Activated naive CD4-positive, alpha-beta T cell treated with Interleukin-2 at 50 U/mL for 16 hours (primary cell): ENCODE measurements at regions not wholly inside any gene's neighbourhood (a gene's known extent, or its start where the extent isn't known, plus 50 kb on each side); places are given as distances from the start of the nearest gene placed in this dataset.

Experiments
- DNase-seq: peaks from one replicate; pipeline ENCODE4 v3.0.0-alpha.2; 2020

DNA sequence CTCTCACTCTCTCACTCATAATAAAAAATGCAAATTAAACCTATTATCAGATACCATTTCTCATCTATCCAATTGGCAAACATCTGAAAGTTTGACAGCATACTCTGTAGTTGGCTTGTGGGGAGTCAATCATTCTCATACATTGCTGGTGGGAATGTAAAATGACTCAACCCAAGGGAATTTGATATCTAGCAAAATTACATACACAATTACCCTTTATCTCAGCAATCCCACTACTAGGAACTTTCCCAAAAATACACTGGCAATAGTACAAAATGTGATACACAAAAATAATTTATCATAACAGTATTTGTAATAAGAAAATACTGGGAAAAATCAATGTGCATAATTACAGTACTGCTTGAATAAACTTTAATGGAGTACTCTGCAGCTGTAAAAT is 731.3 kb downstream of the DTWD2 start:
- no peak for DNase-seq

DNA sequence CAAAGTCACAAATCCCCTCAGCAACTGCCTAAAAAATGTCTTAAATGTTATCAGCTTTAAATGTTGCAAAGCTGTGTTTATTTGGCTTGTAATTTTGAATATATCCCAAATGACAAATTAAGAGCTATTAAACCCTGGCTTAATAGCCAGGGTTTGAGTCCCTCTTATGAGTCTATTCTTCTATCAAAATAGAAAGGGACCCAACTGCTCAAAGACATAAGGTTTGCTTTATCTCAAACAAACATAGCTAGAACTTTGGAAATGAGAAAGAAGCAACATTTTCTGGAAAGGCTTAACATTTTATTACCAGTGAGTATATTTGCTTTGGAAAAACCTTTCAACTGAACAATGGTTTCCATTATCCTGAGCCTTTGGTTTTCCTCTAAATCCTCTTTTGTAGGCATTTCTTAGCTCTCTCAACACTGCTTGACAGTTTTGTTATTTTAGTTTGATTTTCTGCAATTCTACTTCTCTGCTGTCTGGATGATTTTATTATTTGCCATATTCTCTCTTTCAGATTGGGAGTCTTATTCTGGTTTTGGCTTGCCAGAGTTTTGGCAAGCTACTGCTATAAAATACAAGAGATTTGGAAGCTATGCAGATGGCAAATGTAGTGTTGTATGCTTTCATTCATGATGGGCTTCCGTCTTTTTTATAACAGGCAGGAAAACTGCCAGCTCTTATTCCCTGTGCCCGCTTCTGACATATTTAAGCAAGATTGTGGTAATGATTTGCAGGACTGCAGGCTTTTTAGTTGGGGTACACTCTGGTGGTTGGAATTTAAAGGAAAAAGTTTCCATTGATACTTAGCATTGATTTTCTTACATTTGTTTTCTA is 734.9 kb downstream of the DTWD2 start:
- DNase-seq = no peak

DNA sequence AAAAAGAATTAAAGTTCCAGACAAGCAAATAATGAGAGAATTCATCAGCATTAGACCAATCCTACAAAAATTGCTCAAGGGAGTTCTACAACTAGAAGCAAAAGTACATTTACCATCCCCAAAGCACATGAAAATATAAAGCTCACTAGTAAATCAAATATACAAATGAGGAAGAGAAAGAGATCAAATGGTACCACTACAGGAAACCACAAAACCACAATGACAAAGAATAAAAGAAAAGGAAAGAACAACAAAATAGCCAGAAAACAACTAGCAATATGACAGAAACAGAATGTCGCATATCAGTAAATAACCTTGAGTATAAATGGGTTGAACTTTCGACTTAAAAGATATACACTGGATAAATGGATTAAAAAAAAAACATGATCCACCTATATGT is 739.0 kb downstream of the DTWD2 start:
- no peak for DNase-seq

DNA sequence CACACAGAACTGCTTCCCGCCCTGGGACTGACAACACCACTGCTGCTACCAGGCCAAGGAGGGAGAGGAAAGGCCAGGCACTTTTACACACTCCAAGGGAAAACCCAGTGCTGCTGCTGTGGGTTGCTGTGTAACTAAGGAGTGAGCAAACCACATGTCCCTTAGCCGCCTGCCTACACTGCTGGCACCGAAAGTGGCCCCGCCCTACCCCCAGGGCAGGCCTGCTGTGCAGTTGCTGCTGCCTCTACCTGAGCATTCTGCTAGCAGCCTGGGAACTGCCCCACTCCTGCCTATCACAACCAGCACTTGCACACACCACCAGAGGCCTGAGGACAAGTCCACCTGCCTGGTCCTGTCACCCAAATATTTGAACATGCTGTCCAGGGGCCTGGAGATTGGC is 740.9 kb downstream of the DTWD2 start:
- DNase-seq = no peak

DNA sequence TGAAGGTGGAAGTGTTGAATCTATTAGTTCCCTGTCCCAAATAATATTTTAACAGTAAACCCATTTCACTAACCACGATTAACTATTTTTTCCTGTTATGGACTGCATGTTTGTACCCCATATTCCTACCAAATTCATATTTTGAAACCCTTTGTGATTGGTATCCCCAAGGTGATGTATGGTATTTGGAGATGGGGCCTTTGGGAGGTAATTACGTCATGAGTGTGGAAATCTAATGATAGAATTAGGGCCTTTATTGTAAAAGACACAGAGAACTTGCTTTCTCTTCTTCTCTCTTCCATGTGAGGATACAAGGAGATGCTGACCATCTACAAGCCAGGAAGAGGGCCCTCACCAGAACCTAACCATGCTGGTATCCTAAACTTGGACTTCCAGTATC is 744.7 kb downstream of the DTWD2 start:
- DNase-seq = no peak

DNA sequence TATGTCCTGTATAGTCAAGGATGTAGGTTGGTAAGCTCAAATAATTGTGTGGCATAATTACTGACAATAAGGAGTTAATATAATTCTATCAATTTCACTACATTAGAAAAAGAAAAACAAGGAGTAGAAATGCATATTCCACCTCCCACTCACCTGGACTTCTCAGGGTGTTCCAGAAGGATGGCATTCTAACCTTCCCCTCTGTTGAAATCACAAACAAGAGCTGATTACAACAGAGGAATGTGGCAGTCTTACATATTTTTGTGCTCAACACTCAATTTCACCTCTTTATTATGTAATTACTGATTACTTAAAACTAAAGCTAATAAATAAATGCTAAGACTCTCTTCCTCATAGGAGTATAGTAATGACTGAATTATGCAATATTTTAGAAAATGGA is 745.3 kb downstream of the DTWD2 start:
- DNase-seq = no peak

DNA sequence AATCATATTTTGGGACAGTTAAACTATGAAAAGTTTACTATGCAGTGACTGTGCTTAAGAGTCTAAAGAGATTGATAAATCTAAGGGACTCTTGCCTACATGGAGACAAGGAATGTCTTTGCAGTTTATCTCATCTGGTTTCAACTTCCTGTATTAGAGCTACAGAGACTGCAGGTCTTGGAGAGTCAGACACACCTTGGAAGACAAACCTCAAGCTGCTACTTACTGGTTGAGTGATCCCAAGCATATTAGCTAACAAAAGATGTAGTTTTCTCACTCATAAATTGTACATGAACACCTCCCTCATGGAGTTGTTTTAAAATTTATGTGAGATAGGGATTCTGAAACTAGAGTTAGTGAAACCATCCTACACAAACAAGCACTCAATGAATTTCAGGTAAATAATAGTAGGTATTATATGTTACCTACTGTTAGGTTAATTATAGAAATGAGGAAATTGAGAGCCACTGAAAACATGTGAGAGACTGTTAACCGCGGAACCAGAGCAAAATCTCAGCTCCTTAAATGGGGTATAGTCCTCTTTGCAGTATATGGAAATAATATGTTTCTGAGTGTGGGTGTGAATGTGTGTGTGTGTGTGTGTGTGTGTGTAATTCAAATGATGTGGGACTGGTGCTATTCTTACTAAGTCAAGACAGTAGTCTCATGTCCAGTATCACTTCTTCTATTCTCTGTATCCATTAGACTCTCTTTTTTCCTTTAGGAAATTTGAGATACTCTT is 752.1 kb downstream of the DTWD2 start:
- DNase-seq = no peak

DNA sequence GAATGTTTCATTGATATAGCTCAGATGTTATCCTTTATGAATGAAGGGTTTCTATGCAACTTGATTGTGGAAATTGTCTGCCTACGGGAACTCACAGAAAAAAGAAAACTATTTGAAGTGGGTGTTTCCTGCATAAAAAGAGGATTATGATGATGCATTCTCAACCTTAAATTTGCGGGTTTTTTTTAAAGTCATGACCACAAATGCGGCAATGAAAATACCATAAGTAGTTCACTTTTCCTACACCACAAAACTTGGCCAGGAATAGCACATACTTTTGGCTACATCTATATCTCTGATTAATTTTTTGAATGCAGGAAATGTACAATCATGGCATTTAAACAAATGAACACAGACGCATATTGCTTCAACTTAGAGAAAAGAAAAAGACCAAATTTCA is 754.7 kb downstream of the DTWD2 start:
- DNase-seq = no peak

DNA sequence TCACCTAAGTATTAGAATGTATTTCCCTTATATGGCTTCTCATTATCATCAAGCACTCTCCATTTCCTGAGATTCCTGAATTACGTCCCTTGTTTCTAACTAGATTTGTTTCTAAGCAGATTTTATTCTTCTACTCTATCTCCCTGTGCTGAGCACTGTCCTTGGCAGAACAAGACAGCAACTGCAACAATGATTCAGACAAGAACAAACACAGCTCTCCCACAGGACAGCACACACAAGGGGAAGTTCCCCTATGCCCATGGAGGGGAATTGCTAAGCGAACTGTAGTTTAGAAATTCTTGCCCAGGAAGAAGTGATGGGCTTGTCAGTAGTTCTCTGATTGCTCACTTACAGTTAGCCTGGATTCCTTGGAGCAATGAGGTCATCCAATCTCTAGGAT is 759.9 kb downstream of the DTWD2 start:
- DNase-seq = no peak

DNA sequence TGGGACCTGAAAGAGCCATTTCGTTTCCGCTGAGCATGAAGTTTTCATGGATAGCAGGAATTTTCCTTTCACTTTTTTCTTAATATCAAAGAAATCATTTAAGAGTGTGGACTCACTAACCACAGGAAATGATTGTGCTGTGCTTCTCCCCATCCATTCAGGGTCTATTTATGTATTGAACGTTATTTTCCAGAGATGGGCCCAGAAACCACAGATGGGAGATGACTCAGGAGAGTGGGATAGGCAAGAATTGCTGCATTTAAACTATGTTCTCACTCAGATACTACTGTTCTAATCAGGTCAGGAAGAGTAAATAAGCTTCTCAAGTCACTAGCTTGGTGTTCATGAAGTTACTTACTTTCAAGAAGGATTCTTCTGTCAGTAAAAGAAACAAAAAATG is 763.8 kb downstream of the DTWD2 start:
- no peak for DNase-seq

DNA sequence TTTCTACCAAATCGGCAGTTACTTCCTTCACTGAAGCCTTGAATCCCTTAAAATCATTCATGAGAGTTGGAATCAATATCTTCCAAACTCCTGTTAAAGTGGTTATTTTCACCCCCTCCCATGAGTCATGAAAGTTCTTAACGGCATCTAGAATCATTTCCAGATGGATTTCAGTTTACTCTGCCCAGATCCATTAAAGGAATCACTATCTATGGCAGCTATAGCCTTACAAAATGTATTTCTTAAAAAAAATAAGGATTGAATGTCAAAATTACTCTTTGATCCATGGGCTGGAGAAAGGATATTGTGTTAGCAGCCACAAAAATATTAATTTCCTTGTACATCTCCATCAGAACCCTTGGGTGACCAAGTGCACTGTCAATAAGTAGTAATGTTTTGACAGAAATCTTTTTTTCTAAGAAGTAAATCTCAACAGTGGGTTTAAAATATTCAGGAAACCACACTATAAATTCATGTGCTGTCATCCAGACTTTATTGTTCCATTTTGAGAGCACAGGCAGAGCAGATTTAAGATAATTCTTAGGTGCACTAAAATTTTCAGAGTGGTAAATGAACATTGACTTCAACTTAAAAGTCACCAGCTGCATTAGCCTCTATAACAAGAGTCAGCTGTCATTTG is 767.7 kb downstream of the DTWD2 start:
- no peak for DNase-seq

DNA sequence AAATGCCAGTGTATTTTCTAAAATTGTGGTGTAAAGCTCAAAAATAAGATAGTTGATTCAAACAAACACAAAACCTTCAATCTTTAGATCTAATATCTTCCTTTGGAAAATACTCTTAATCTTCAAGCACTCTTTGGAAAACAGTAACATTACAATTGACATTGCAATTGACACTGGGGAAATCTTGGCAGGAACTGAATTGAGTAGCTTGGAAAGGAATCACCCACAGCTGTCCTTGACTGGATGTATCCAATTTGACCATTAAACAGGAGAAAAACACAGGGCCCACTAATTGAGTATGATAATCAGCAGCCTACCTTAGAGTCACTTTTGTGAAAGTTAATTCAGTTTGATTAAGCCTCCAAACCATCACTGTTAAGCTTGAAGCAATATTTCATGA is 776.7 kb downstream of the DTWD2 start:
- no peak for DNase-seq

DNA sequence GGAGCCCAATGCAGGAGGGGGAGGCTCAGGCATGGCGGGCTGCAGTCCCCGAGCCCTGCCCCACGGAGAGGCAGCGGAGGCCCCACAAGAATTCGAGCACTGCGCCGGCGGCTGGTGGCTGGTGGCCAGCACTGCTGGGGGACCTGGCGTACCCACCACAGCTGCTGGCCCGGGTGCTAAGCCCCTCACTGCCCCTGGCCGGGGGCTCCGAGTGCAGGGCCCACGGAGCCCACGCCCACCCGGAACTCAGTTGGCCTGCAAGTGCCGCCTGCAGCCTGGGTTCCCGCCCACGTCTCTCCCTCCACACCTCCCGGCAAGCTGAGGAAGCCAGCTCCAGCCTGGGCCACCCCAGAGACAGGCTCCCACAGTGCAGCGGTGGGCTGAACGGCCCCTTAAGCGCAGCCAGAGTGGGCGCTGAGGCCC is 780.3 kb downstream of the DTWD2 start:
- DNase-seq = no peak

DNA sequence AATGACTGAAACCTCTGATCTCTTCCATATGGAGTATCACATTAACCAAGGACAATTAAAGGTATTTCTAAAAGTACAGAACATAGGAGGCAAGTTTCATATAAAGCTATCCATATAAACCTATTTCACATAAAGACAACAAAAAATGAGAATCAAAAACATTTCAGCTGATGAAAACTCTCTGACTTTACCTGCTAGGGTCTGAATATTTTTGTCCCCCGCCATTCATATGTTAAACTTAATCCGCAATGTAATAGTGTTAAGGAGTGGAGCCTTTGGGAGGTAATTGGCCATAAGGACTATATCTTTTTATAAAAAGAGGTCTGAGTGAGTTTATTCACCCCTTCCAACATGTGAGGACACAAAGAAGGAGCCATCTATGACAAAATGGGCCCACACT is 788.5 kb downstream of the DTWD2 start:
- DNase-seq = no peak

DNA sequence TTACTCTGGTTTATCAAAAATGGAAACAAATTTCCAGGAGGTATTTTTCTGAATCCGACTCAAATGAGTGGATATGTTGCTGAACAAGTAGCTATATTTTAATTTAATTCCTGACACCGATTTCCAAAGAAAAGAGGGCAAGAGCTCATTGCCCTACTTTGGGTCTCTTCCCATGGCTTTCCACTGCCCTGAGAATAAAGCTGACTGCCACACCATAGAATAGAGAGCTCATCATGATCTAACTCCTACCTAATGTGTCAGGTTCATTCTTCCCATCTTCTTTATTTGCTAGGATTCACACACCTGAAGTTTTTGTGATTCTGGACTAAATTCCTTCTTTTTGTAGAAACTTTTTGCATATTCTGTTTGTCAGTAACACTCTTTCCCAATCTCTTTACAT is 792.1 kb downstream of the DTWD2 start:
- no peak for DNase-seq

DNA sequence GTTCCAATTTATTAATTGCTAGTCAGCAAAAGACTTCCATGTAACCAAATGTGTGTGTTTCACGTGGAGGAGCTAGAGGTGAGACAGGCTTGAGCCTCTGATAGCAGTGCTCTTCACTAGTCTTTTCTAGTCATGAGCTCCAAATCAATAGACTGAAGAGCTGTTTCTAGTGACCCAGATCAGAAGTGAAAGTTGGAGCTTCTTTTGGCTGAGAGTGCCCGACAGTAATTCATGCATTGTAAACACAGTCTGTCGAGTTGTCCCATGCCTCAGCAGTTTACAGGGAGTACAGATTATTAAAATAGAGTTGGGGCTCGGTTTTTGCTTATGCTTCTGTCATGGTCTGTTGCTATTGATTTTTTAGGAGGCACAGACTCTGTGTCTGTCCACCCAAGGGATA is 793.1 kb downstream of the DTWD2 start:
- no peak for DNase-seq

DNA sequence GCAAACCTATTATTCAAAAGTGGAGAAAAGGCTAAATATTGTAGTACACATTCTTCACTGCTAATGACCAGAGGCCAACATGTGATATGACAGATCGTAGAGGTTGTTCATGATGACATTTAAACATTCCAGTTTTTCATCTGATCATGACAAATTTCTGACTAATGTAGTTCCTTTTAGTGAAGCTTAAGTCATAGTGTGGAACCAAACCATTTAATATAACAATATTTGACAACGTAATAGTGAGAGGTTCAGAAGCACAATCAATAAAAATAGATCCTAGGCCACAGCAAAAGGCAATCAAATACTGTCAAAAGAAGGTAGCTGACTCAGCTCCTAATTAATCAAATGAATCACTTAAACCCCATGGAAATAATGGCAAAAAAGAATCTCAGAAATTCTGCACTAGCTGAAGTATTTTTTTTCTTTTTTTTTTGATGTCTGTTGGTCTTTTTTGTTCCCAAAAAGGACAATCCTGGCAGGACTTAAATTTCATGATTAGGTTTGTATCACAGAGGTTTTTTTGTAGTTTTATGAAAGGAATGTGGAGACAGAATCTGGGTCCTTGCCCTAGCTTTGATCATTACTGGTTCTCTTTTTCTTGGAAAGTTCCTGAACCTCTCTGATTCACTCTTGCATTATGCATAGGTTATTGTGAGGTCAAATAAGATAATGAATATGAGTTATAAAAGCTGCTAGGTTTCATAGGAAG is 795.0 kb downstream of the DTWD2 start:
- DNase-seq = no peak

DNA sequence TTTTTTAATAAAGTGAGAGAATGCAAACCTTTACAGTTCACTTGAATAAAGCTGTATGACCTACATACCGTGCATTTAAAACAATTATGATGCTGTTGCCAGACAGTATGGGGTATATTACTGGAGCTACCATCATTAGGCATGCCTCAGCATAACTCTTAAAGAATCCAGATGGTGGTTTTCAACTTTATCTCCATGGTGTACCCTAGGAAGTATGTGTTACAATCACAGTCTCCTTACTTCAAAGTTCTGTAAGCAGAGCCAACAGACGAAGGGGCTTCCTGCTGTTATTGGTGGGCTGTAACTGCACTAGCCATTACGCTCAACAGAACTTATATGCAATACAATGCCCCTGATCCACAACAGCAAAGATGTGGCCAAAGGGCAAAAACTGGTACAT is 803.3 kb downstream of the DTWD2 start:
- DNase-seq = no peak

DNA sequence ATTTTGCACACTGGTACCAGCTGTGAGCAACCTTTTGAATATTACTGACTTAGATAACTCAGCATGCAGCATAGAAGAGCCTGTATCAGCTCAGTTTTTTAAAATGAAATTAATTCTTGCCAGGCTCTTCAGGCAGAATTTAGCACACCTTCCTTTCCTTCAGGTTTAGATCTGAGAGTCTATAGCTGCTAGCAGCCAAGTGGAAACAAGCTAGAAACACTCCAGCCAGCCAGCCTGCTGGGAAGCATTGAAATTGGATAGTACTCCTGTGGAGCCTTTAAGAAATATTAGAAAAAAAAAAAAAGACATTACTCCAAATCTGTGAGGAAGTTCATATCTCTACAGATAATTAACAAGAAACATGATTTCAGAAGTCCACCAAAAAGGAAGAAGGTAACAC is 812.2 kb downstream of the DTWD2 start:
- DNase-seq = no peak

DNA sequence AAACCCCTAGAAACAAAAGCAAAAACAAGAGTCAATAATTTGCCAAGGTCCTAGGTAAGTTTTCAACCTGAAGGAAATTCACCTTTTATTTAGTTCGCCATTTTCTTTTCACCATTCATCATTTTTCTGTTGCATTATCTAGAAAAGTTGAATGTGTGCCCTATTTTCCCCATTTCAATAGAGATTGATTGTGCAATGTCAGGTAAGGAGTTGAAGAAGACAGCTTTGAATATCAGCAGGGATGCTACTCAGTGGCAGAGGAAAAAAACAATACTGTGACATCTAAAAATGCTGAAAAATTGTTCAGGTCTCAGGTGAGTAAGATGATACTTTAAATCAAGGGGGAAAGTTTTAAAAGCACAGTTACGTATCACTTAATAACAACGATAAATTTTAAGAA is 813.7 kb downstream of the DTWD2 start:
- no peak for DNase-seq

DNA sequence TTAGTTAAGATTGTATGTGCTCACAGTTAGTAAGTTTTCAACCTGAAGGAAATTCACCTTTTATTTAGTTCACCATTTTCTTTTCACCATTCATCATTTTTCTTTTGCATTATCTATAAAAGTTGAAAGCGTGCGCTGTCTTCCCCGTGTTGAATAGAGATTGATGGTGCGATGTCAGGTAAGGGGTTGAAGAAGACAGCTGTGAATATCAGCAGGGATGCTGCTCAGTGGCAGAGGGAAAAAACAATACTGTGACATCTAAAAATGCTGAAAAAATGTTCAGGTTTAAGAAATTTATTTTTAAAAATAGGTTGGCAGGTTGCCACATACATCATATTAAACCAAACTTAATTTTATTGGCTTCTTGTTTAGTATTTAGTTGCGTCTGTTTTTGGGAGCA is 815.0 kb downstream of the DTWD2 start:
- DNase-seq = no peak

DNA sequence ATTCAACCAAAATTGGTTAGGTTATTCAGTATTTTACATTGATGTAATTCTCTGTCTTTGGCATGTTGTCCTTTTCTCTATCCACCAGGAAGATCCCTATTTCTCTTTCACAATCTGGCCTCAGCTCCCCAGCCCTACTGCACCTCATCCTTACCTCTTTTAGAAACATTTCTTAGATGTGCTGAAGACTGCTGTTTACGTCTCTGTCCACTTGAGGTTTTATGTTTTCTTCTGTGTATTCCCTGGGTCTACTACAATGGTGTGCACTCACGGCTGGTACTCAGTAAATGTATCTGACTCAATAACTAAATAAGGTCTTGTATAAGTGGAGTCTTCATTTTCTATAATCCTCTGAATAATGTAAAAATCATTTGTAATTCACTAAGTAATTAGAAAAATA is 822.7 kb downstream of the DTWD2 start:
- no peak for DNase-seq

DNA sequence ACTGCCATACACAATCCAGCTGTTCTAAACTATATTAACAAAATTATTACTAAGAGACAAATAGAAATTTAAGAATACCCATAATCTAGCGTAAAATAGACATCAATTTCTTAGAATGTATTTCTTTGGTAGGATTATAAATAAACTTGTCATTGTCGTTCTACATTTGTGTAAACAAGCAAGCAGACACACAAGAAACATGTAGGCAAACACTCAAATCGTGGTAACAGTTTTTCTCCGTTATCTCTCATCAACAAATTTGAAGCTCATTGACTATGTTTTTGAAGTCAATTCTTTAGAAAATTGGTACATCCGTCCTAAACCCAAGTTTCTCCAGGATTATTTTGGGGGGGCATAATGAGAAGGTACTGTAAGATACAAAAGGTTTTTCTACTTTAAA is 832.2 kb downstream of the DTWD2 start:
- DNase-seq = no peak

DNA sequence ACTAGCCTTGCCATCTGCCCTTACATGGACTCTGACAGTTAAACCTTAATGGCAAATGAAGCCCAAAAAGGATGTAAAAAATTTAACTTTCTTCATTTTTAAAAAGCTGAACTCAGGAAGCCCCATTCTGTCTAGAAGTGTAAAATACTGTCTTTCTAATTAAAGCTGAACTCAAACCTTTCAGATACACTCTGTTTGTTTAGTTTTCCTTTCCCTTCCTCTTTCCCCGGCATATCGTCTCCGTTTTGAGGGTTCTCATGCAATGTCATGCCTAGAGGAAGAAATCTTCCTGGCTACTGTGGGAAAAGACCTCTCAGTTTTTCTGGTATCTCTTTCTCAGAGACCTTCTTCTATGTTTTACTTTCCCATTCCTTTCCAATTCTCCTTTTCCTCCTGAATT is 841.5 kb downstream of the DTWD2 start:
- no peak for DNase-seq
